ENCODE measurements at regions not wholly inside any gene's neighbourhood (a gene's known extent, or its start where the extent isn't known, plus 50 kb on each side); places are given as distances from the start of the nearest gene placed in this dataset.
A peak's percentile ranks its signal among the peaks of the same experiment; 100 is the strongest.
"Not testable (repeated sequence)": the region's sequence is repeated elsewhere in the genome, so short reads cannot be mapped to it uniquely, and the experiment has no call there.

- FAIRE-seq = not testable (repeated sequence)
Observed at GRCh38 chr5:96319981-96320739, 112.9 kb downstream of the PCSK1 start.

GRCh38 chr5:96318569-96319110, 114.4 kb downstream of the PCSK1 start:
- FAIRE-seq = no peak

DNA sequence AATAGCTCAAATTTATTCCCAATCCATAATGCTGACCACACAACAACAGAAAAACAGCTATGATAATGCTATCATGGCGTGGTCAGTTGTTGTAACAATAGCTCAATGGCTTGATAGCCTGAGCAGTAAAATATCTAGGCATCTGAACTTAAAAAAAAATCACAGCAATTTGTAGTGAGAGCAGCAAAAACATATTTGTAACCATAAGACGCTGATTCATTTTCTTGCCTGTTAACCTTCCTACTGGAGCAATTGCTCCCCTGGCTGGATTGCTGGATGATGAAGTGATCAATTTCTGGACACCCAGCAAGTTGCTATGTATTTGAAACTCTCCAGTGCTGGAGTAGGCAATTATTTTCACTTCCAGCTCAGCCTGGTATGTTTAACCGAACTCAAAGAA, 115.1 kb downstream of the PCSK1 start:
- FAIRE-seq = no peak

DNA sequence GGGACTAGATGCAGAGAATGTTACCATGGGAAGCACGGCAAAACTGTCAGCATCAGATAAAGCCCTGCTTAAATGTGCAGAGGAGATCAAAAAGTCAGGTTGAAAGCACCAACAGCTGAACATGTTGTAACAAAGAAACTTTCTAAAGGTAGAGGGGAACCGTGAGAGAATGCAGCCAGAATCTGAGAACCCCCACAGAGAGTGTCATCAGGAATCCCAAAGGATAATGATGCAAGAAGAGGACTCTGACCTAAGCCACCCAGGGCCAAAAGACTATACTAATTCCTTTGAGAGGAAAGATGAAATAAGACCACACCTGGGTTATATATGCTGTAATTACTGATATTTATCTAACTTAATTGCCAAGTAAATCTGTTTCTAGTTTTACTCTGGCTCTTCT, 116.6 kb downstream of the PCSK1 start:
- FAIRE-seq = no peak

DNA sequence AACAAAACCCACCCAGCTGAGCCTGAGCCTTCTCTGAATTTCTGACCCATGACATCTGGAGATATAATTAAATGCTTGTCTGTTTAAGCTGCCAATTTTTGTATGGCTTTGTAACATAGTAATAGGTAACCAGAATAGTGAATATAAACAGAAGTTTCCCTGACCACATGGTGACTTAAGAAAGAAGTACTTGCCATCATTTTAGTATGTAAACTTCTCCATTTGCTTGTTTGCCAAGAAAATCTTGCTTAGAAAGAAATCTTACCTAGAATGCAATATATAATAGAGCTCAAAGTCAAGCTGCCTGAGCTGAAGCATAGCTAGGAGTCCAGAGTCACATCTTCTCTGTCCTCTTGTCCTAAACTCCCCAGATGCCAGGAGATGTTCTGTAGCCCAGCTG, 117.0 kb downstream of the PCSK1 start:
- no peak for FAIRE-seq

- no peak for FAIRE-seq
Observed at GRCh38 chr5:96315431-96315830, 117.6 kb downstream of the PCSK1 start.

DNA sequence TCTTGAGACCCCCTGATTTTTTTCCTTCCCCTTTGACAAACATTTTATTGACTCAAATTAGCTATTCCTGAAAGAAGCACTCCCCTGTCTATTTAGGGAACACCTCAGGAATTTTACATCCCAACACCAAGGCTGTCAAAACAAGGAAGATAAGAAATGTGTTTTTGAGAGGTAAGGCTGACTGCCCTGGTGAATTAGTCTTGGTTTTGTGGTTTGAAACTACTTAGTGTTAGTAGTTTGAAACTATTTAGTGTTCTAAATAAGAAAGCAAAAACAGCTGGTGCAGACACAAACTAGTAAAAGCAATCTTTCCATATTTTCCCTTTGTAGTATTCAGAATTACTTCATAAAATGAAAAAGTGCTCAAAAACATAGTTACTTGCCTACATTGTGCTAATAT, 120.7 kb downstream of the PCSK1 start:
- no peak for FAIRE-seq

DNA sequence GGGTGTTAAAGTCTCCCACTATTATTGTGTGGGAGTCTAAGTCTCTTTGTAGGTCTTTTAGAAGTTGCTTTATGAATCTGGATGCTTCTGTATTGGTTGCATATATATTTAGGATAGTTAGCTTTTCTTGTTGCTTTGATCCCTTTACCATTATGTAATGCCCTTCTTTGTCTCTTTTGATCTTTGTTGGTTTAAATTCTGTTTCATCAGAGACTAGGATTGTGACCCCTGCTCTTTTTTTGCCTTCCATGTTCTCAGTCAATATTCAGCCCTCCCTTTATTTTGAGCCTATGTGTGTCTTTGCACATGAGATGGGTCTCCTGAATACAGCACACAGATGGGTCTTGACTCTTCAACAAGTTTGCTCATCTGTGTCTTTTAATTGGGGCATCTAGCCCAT, 126.0 kb downstream of the PCSK1 start:
- not testable (repeated sequence) for FAIRE-seq

DNA sequence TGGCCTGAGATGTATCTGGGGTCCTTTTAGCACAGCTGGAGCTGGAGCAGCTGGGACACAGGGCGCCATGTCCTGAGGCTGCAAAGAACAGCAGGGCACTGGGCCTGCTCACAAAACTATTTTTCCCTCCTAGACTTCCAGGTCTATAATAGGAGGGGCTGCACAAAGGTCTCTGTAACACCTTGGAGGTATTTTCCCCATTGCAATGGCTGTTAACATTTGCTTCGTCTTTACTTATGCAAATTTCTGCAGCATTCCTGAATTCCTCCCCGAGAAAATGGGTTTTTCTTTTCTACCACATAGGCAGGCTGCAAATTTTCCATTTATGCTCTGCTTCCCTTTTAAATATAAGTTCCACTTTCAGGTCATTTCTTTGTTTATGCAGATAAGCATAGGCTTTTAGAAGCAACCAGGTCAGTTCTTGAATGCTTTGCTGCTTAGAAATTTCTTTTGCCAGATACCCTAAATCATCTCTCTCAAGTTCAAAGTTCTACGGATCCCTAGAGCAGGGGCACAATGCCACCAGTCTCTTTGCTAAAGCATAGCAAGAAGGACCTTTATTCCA, 130.8 kb downstream of the PCSK1 start:
- FAIRE-seq = no peak

GRCh38 chr5:96300976-96301375, 132.1 kb downstream of the PCSK1 start:
- FAIRE-seq = no peak

DNA sequence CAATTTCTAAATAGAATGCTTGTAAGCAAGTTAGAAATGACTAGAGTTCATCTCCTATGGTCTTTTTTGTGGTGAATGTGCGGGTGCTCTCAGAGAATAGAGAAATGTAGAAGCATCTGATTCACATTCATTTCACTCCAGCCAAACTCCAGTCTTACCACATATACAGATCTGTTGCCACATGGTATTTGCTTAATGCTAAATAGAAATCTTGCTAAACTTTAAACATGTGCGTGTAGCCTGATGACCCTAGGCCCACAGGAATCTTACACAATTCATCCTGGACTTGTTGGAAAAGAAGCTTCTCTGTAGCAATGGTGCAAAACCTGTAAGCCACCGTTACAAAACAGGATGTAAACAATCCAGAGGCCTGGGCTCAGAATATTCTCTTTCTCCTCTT, 135.2 kb downstream of the PCSK1 start:
- no peak for FAIRE-seq

- FAIRE-seq = no peak
Observed at GRCh38 chr5:96297290-96297689, 135.8 kb downstream of the PCSK1 start.

DNA sequence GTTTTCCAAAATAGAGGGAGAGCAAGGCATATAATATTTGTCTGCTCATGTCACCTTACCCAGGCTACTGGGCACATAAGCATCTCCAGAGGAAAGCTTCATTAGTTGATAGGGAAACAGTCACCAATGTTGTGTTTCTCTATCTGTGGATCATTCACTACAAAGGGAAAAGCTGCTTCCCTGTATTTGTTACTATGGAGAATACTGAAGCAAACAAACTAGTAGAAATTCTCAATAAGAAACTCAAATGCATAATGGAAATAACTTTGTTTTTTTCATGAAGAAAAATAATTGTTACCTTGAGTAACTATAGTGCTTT, 138.2 kb downstream of the PCSK1 start:
- no peak for FAIRE-seq

DNA sequence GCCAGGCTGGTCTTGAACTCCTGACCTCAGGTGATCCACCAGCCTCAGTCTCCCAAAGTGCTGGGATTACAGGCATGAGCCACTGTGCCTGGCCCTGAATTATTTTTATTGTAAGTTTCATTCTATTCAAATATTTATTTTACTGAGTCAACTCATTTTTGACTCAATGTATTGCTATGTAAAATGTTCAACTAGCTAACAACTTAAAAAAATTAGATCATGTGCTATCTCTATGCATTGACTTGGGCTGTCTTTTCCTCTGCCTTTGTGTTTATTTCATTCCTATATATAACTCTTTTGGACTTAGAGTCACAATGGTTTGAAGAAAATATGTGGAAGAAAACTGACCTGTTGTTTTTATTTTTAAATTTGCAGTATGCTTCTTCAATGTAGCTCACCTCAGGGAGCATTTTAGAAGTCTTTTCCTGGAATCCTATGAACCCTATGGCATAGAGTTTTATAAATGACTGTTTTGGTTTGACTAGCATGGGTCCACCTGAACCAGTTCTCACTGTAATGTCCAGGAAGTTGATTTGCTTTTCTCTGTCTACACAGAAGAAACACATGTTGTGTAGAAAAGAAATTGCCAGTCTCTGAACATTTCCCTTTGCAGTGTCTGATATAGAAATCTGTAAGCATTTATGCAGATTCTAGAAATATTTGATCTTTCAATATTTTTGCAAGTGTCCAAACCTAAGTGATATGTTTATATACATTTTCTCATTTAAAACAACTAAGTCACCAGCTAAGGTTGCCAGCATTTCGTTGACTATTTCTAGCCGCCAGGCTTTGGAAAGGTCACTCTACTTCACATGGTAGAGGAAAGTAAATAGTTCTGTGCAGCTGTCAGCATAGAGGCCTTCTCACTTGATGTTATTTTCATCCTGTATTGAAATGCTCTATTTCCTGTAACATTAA, 138.8 kb downstream of the PCSK1 start:
- no peak for FAIRE-seq

- FAIRE-seq = no peak
Observed at GRCh38 chr5:96292582-96293247, 140.3 kb downstream of the PCSK1 start.

- FAIRE-seq = not testable (repeated sequence)
Observed at GRCh38 chr5:96289287-96289686, 143.8 kb downstream of the PCSK1 start.

- no peak for FAIRE-seq
Observed at GRCh38 chr5:96288845-96289185, 144.2 kb downstream of the PCSK1 start.

- FAIRE-seq = no peak
Observed at GRCh38 chr5:96288166-96288844, 144.7 kb downstream of the PCSK1 start.

- no peak for FAIRE-seq
Observed at GRCh38 chr5:96287136-96287535, 145.9 kb downstream of the PCSK1 start.

- no peak for FAIRE-seq
Observed at GRCh38 chr5:96285823-96286222, 147.2 kb downstream of the PCSK1 start.

- FAIRE-seq = peak; percentile 68
Observed at GRCh38 chr5:96284727-96285389, 148.2 kb downstream of the PCSK1 start.

DNA sequence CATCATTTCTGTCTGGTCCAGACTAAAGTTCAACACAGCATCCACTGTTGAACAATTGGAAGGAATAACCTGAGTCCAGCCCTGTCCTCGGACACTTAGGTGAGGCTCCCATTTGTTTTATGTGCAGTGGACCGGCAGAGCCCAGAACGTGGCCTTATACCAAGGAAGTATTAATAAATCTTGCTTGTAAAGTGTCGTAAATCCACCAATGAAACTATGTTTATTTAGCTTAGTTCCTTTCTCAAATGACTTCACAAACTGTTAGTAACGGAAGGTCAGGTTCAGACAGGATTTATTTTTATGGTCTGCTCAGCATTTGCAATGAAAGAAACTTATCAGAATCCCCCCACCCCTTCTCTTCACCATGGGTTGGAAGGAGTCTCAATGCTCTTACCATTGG, 149.5 kb downstream of the PCSK1 start:
- no peak for FAIRE-seq
